ENCODE measurements at regions not wholly inside any gene's neighbourhood (a gene's known extent, or its start where the extent isn't known, plus 50 kb on each side); places are given as distances from the start of the nearest gene placed in this dataset.

GRCh38 chr2:180461761-180462160, 454.7 kb upstream of the CWC22 start:
- DNase-seq (ENCODE audit: low read depth): no peak

DNA sequence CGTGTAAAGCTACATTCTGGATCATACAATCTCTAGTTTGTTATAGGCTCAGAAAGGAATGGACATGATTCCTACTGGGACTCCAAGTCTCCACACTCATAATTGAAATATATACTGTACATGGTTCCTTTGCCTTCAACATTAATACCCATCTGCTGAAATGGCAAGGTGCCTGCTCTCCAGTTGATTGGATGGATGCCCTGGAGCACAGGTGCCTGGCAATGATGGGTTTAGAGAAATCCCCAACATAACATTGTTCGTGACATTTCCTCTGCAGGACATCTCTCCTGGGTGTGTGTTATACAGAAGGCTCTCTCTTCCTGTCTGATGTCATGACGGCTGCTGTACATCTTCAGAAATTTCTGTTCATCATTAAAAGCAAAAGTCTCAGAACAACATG, 449.7 kb upstream of the CWC22 start:
- DNase-seq (ENCODE audit: low read depth): no peak

- no peak for DNase-seq (ENCODE audit: low read depth)
These were observed 443.7 kb upstream of the CWC22 start for GRCh38 chr2:180450841-180451240.

GRCh38 chr2:180449171-180449915, 442.2 kb upstream of the CWC22 start:
- DNase-seq (ENCODE audit: low read depth): no peak

GRCh38 chr2:180446492-180446891, 439.4 kb upstream of the CWC22 start:
- no peak for DNase-seq (ENCODE audit: low read depth)

- no peak for DNase-seq (ENCODE audit: low read depth)
These were observed 436.8 kb upstream of the CWC22 start for GRCh38 chr2:180443888-180444287.

- DNase-seq (ENCODE audit: low read depth): no peak
These were observed 436.0 kb upstream of the CWC22 start for GRCh38 chr2:180442860-180443644.

DNA sequence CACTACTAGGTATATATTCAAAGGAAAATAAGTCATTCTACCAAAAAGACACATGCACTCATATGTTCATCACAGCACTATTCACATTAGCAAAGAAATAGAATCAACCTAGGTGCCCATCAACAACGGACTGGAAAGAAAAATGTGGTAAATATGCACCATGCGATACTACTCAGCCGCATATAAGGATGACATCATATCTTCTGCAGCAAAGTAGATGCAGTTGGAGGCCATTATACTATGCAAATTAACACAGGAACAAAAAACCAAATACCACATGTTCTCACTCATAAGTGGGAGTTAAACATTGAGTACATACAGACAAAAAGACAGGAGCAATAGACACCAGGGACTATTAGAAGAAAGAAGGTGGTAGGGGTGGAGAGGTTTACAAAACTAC, 412.1 kb upstream of the CWC22 start:
- no peak for DNase-seq (ENCODE audit: low read depth)

DNA sequence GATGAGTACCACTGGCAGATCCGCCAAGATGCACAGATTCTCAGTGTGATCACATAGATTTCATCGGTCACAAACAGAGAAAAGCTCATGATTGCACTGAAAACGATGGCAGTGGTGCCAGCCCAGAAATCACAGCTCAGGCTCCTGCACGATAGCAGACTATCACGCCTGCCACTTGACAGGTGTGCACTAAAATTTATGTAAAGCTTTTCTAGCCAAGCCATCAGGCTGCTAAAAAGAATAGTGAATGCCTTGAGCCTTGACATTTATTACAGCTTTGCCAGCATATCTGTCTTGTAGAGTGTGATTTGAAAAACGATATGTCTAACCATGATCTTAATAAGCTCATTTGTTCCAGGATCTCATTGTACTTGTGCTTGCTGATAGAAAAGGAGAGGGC, 409.5 kb upstream of the CWC22 start:
- DNase-seq (ENCODE audit: low read depth): no peak

- no peak for DNase-seq (ENCODE audit: low read depth)
These were observed 406.2 kb upstream of the CWC22 start for GRCh38 chr2:180413336-180413735.

GRCh38 chr2:180412219-180412618, 405.1 kb upstream of the CWC22 start:
- DNase-seq (ENCODE audit: low read depth): no peak

DNA sequence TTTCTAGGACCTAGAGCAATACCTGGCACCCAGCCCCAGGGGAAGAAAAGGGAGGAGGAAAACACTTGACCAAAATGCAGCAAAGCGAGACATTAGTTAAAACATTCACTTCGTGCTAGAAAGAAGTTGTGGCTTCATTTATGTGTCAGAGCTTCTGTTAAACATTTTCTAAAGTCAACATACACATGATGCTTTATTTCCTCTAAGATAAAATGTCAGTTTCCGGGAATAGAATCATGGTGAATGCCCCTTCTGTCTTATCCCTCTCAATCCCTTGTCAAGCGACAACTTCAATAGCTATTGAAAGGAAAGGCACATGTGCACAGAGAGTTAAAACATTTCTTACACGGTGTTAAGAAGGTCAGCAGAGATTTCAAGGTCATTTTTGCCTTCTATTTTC, 404.6 kb upstream of the CWC22 start:
- no peak for DNase-seq (ENCODE audit: low read depth)

GRCh38 chr2:180406687-180407086, 399.6 kb upstream of the CWC22 start:
- DNase-seq (ENCODE audit: low read depth): no peak

GRCh38 chr2:180405520-180405919, 398.4 kb upstream of the CWC22 start:
- DNase-seq (ENCODE audit: low read depth): no peak

DNA sequence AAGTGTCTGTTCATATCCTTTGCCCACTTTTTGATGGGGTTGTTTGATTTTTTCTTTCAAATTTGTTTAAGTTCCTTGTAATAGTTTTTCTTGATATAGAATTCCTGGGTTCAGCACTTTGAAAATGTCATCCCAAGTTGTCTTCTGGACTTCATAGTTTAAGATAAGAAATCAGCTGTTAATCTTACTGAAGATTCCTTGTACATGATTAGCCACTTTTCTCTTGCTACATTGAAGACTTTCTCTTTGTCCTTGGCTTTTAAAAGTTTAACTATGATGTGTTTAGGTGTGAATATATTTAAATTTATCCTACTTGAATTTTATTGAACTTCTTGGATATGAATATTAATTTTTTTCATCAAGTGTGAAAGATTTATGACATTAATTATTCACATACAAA, 387.2 kb upstream of the CWC22 start:
- no peak for DNase-seq (ENCODE audit: low read depth)

DNA sequence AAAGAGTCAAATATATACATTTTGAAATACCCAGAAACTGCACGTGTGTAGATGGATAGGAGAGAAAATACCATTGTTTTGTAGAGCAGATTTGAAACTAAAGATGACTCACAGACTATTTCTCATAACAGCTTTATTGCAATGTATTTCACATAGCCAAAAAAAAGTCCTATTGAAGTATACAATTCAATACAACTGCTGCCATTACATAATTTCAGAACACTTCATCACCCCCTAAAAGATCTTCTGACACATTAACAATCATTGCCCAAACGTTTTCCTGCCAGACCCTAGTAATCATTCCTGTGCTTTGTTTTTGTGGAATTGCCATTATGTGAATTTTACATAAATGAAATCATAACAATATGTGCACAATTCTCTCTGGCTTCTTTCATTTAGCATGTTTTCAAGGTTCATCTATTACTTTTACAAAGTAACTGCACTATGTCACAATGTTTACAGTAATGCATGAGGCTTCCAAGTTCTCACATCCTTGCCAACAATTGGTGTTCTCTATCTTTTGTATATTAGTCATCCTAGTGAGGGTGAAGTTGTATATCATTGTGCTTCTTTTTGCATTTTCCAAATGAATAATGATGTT, 378.6 kb upstream of the CWC22 start:
- no peak for DNase-seq (ENCODE audit: low read depth)

- DNase-seq (ENCODE audit: low read depth): no peak
These were observed 369.0 kb upstream of the CWC22 start for GRCh38 chr2:180376066-180376465.

DNA sequence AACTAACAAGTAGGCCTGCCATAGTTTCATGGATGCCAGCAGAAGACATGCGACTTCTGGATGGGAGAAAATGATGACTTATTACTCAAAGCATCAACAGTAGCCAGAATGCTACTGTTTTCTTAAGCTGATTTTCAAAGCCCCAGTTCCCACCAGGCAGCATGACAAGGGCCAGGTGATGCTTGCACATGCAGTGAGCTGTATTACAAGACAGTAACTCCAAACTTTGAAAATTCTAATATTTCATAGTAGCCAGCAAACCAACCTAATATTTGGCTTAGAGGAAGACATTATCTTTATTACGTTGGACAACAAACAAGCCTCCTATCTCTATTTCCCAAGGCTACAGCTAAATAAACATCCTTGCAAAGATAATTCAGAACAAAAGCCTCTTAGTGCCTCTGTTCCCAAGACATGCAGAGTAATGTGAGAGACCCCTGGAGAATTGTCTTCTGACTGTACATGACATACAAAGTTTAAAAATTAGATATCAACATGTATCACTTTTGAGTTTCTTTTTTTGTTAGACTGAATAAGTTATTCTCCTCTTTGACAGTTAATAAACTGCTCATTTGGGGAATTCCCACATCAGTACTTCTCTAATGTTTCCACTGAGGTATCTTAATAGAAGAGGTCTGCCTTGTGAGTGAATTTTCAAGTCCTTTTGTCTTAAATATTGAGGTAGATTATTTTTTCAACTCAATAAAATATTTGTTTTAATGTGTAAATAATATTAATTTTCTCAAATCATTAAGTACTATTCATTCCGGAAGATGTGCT, 367.6 kb upstream of the CWC22 start:
- DNase-seq (ENCODE audit: low read depth): no peak

GRCh38 chr2:180370511-180371205, 363.6 kb upstream of the CWC22 start:
- DNase-seq (ENCODE audit: low read depth): no peak

GRCh38 chr2:180368881-180369280, 361.8 kb upstream of the CWC22 start:
- no peak for DNase-seq (ENCODE audit: low read depth)

GRCh38 chr2:180367815-180368214, 360.7 kb upstream of the CWC22 start:
- no peak for DNase-seq (ENCODE audit: low read depth)

GRCh38 chr2:180366481-180366880, 359.4 kb upstream of the CWC22 start:
- no peak for DNase-seq (ENCODE audit: low read depth)

Measured in activated T-helper 9 cell treated with anti-CD3 and anti-CD28 coated beads, Interleukin-2, amount 50 U/mL, for 16 hours (primary cell).